PC-3 (cell line): ENCODE measurements at regions not wholly inside any gene's neighbourhood (a gene's known extent, or its start where the extent isn't known, plus 50 kb on each side); places are given as distances from the start of the nearest gene placed in this dataset.

Source experiments
- CTCF ChIP-seq: fragments of 300-600 bp; sonication (generic); conservative IDR thresholded peaks from 2 replicates; pipeline ENCODE4 v1.5.1; 2017; ENCODE audit warnings: antibody characterized with exemption, low read depth, mild to moderate bottlenecking, low read length
- EZH2 ChIP-seq: fragments of 300-600 bp; sonication (generic); IDR thresholded peaks from one replicate; pipeline ENCODE4 v1.6.1; 2017; ENCODE audit warnings: antibody characterized with exemption, mild to moderate bottlenecking, low read length; ENCODE audit not compliant: unreplicated experiment
- EZH2phosphoT487 ChIP-seq: fragments of 300-600 bp; sonication (generic); IDR thresholded peaks from 2 replicates; pipeline ENCODE4 v1.6.1; 2018; ENCODE audit warnings: mild to moderate bottlenecking, antibody characterized with exemption, low read length, borderline replicate concordance

GRCh38 chr10:44267007-44267406 lies 117.9 kb downstream of the CXCL12 start:
- no peak for TF ChIP-seq CTCF
- no peak for TF ChIP-seq EZH2
- no peak for TF ChIP-seq EZH2phosphoT487
